Endothelial cell (in vitro differentiated cells): ENCODE measurements at regions not wholly inside any gene's neighbourhood (a gene's known extent, or its start where the extent isn't known, plus 50 kb on each side); places are given as distances from the start of the nearest gene placed in this dataset.

Experiments used
- DNase-seq: peaks from one replicate; pipeline ENCODE4 v3.0.0; 2021; ENCODE audit warnings: low spot score
- H3K27ac Mint-ChIP-seq: one replicate; pipeline ENCODE4 v1.8.0; 2021; ENCODE audit warnings: mixed read lengths, inconsistent platforms; ENCODE audit not compliant: unreplicated experiment
- H3K27me3 Mint-ChIP-seq: one replicate; pipeline ENCODE4 v1.8.0; 2021; ENCODE audit warnings: mild to moderate bottlenecking, moderate library complexity, mixed read lengths, inconsistent platforms; ENCODE audit not compliant: unreplicated experiment
- H3K36me3 Mint-ChIP-seq: one replicate; pipeline ENCODE4 v1.8.0; 2021; ENCODE audit warnings: mild to moderate bottlenecking, low read depth, mixed read lengths, inconsistent platforms; ENCODE audit not compliant: unreplicated experiment
- H3K4me1 Mint-ChIP-seq: one replicate; pipeline ENCODE4 v1.8.0; 2021; ENCODE audit warnings: mild to moderate bottlenecking, mixed read lengths, inconsistent platforms; ENCODE audit not compliant: unreplicated experiment
- H3K4me3 Mint-ChIP-seq: one replicate; pipeline ENCODE4 v1.8.0; 2021; ENCODE audit warnings: mild to moderate bottlenecking, mixed read lengths, inconsistent platforms; ENCODE audit not compliant: unreplicated experiment
- H3K9me3 Mint-ChIP-seq: one replicate; pipeline ENCODE4 v1.8.0; 2021; ENCODE audit warnings: mixed read lengths, inconsistent platforms; ENCODE audit not compliant: unreplicated experiment
- TF ChIP-seq, protein P1 (sequence below): fragments of 200-600 bp; sonication (generic); IDR thresholded peaks from one replicate; pipeline ENCODE4 v1.5.0; 2021; ENCODE audit warnings: antibody characterized with exemption; ENCODE audit not compliant: unreplicated experiment

DNA sequence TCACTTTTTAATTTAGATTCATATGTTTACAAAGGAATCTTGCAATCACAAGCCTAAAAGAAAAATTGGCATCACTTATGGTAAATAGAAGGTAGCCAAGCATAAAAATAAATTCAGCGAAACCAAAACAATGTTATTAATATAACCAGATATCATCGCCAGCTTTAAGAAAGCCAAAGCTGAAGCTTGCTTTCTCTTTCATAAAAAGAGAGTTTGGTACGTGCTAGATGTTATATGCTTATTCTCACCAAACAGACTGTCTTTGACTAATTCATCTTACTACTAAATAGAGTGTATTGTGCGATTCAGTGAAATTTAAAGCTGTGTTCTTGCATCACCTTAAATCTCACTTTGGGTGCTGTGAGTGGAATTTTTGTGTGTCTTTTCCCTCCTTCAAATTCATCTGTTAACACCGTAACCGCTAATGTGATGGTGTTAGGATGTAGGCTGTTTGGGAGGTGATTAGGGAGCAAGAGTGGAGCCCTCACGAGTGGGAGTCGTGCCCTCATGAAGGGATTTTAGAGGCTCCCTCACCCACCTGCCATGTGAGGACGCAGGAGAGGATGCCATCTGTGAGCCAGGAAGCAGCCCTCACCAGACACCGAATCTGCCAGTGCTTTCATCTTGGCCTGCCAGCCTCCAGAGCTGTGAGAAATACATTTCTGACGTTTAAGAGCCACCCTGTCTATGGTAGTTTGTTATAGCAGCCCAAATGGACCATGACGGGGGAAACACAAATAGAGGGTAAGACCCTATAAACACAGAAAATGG is 134.1 kb upstream of the TMEM45B start:
- DNase-seq = no peak
- H3K4me3 Mint-ChIP-seq = no peak overlapping the region
- H3K27ac Mint-ChIP-seq = no peak overlapping the region
- no peaks in the 10 kb centered on the region for H3K27me3 Mint-ChIP-seq
- no peaks in the 10 kb centered on the region for H3K36me3 Mint-ChIP-seq
- H3K9me3 Mint-ChIP-seq = no peaks in the 10 kb centered on the region
- TF ChIP-seq, protein P1, sequence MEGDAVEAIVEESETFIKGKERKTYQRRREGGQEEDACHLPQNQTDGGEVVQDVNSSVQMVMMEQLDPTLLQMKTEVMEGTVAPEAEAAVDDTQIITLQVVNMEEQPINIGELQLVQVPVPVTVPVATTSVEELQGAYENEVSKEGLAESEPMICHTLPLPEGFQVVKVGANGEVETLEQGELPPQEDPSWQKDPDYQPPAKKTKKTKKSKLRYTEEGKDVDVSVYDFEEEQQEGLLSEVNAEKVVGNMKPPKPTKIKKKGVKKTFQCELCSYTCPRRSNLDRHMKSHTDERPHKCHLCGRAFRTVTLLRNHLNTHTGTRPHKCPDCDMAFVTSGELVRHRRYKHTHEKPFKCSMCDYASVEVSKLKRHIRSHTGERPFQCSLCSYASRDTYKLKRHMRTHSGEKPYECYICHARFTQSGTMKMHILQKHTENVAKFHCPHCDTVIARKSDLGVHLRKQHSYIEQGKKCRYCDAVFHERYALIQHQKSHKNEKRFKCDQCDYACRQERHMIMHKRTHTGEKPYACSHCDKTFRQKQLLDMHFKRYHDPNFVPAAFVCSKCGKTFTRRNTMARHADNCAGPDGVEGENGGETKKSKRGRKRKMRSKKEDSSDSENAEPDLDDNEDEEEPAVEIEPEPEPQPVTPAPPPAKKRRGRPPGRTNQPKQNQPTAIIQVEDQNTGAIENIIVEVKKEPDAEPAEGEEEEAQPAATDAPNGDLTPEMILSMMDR = no peak
- no peaks in the 10 kb centered on the region for H3K4me1 Mint-ChIP-seq

DNA sequence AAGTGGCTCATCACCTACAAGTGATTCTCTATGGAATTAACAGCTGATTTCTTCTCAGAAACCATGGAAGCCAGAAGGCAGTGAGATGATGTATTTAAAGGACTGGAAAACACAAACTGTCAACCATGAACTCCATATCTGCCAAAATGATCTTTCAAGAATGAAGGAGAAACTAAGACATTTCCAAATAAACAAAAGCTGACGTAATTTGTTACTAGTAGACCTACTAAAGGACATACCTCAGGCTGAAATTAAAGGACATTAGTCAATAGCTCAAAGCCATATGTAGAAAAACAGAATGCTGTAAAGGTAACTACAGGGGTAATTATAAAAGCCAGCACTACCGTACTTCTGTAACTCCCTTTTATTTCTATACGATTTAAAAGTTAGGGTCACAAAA is 129.4 kb upstream of the TMEM45B start:
- TF ChIP-seq, protein P1 = no peak
- peaks cover 2% of the 10 kb centered on the region for H3K27me3 Mint-ChIP-seq
- no peak overlapping the region for H3K4me3 Mint-ChIP-seq
- no peak for DNase-seq
- H3K4me1 Mint-ChIP-seq = no peaks in the 10 kb centered on the region
- no peak overlapping the region for H3K27ac Mint-ChIP-seq
- H3K9me3 Mint-ChIP-seq = no peaks in the 10 kb centered on the region
- no peaks in the 10 kb centered on the region for H3K36me3 Mint-ChIP-seq

DNA sequence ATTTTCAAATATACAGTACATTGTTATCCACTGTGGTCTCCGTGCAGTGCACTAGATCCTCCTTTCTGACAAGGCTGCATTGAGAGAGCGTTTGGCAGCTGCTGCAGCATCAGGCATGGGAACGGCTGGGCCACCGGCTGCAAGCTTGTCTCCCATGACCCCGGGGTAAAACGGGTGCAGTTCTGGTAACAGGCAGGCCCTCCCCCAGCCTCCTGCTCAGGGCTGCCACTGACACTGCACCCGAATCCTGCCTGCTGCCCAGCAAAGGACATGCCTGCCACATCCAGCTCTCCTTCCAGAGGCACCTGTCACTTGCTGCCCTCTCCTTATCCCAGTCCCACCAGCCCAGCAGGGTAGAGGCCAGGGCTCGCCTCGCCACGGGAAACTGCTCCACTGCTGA is 124.5 kb upstream of the TMEM45B start:
- Mint-ChIP-seq H3K4me1 (no peaks in the 10 kb centered on the region), H3K36me3 (no peaks in the 10 kb centered on the region), H3K4me3 (no peak overlapping the region), H3K9me3 (no peaks in the 10 kb centered on the region), H3K27ac (no peak overlapping the region), H3K27me3 (peaks cover 5% of the 10 kb centered on the region)
- no peak for DNase-seq
- TF ChIP-seq, protein P1 = no peak

DNA sequence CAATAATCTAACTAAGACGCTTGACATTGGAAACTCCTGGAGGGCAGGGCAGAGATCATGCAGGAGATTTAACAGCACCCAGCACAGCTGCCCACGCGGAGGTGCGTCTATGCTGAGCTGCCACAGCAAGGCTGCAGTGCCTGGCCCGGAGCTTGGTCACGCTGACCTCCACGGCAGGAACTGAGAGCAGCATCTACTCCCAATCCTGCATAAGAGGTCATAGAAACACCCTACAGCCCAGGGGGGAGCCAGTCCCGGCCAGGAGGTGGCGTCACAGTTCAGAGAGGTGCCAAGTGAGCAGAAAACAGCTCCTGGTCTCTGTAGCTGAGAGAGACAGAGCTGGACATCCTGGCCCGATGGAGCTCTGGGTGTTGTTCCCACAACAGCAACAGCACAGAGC is 121.1 kb upstream of the TMEM45B start:
- Mint-ChIP-seq H3K4me1 (no peaks in the 10 kb centered on the region), H3K27me3 (peaks cover 10% of the 10 kb centered on the region), H3K9me3 (no peaks in the 10 kb centered on the region), H3K27ac (no peak overlapping the region), H3K4me3 (no peak overlapping the region), H3K36me3 (no peaks in the 10 kb centered on the region)
- DNase-seq = no peak
- TF ChIP-seq, protein P1 = no peak

DNA sequence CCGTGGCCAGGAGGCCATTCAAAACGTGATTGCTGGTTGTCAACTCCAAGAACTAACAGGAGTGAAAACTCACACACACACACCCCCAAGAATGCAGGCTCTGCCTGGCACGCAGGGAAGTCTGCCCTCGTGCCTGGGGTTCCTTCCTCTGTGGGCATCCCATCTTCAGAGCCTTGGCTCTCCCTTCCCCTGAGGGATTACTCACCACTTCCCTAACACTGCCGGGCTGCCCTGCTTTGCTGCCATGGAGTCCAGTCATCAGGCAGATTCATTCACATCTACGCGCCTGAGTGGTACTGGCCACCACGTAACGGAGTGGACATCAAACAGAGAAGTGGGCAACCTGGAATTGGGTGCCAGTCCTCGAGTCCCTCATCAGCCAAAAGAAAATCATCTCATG is 120.7 kb upstream of the TMEM45B start:
- H3K36me3 Mint-ChIP-seq = no peaks in the 10 kb centered on the region
- no peak for DNase-seq
- no peaks in the 10 kb centered on the region for H3K9me3 Mint-ChIP-seq
- TF ChIP-seq, protein P1 = no peak
- no peaks in the 10 kb centered on the region for H3K4me1 Mint-ChIP-seq
- H3K4me3 Mint-ChIP-seq = no peak overlapping the region
- peaks cover 12% of the 10 kb centered on the region for H3K27me3 Mint-ChIP-seq
- H3K27ac Mint-ChIP-seq = no peak overlapping the region
